Inferior parietal cortex (tissue), 1 donor: ENCODE measurements at regions not wholly inside any gene's neighbourhood (a gene's known extent, or its start where the extent isn't known, plus 50 kb on each side); places are given as distances from the start of the nearest gene placed in this dataset.
"Not testable (repeated sequence)": the region's sequence is repeated elsewhere in the genome, so short reads cannot be mapped to it uniquely, and the experiment has no call there.

ENCODE experiments used
- DNase-seq: peaks from one replicate; pipeline ENCODE4 v3.0.0-alpha.2; 2016; ENCODE audit errors: extremely low spot score

- no peak for DNase-seq
Measured at GRCh38 chr16:17986991-17987390, 349.5 kb downstream of the NPIPA8 start.

GRCh38 chr16:17984810-17985209 is 351.7 kb downstream of the NPIPA8 start:
- no peak for DNase-seq

GRCh38 chr16:17983847-17984639 is 352.5 kb downstream of the NPIPA8 start:
- DNase-seq, result no peak

DNA sequence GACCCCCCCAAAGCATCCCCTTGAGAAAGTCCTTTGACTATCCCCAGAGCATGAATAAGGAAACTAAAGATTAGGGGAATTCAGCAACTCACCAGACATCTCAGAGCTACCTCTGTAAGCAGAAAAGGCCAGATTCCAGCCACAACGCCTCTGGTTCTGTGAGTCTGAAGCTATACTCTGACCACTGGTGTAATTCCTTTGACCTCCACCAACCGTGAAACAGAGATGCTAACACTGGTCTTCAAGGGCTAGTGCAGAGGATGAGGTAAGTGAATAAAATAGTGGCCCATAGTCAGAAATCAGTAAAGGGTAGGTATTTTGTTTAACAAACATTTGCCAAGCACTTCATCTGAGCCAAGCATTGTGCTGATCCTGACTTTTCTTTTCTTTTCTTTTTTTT is 353.4 kb downstream of the NPIPA8 start:
- no peak for DNase-seq

- DNase-seq, result no peak
Measured at GRCh38 chr16:17977260-17977659, 359.3 kb downstream of the NPIPA8 start.

DNA sequence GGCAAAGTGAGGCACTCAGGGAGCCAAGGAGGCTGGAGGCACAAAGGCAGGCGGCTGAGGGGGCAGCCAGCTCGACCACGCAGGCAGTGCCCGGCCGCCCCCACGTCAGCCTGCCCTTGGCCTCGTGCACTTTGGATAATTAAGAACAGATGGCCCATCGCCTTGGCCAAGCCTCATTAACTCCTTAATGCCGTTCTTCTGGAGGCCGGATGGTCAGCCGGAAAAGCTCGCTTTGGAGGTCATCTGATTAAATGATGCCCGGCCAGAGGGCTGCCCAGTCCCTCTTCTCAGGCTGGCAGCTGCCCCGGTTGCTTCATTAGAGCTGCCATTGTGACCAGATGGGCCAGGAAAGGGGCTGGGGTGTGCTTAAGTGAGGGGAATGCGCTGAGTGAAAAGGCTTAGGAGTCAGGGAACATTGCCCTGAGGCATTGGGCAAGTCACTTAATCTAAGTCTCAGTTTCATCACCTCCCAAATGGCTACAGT is 364.0 kb downstream of the NPIPA8 start:
- no peak for DNase-seq

DNA sequence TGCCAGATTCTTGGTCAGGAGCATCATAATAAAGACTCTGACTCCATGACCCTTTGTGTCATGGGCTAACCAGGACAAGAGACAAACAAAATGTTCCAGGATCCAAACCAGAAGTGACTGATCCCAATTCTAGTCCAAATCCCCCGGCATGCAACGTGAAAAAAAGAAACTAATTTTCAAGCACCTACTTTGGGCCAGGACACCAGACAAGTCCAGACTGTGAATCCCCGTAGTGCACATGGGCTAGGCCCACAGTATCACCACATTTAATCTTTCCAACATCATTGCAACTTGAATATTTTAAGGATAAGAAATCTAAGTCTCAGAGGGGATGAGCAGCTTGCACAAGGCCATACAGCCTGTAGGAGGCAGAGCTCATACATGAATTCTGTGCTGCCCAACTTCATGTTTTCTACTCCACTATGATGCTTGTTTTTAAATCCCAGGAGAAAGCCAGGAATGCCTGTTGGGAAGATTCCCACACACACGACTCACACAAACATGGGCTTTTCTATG is 365.7 kb downstream of the NPIPA8 start:
- no peak for DNase-seq

DNA sequence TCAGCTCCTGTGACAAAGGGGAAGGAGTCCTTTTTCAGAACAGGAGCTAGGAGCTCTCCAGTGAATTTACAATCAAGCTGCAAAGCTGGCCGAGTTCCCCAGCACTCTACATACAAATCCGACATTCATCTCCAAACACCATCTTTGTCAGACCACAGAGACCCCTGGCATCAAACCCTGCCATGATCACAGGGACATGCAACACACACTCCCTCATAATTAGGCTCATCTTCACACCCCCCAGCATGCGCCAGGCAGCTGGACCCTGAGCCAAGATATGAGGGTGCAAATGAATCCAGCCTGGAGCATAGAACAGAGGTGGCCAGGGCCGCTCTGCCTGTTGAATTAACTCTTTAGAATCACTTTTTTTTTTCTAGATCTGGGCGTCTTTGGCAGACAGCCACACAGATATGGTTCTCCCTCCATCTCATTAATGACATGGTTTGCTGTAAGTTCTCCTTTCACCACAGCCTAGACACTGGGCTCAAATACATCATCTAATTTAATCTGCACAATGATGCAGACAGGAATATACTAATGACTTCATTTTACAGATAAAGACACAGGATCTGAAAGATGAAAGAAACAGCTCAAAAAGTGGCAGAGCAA is 366.3 kb downstream of the NPIPA8 start:
- no peak for DNase-seq

- DNase-seq, result no peak
Measured at GRCh38 chr16:17965133-17965900, 371.2 kb downstream of the NPIPA8 start.

GRCh38 chr16:17964196-17964595 is 372.3 kb downstream of the NPIPA8 start:
- DNase-seq, result no peak

DNA sequence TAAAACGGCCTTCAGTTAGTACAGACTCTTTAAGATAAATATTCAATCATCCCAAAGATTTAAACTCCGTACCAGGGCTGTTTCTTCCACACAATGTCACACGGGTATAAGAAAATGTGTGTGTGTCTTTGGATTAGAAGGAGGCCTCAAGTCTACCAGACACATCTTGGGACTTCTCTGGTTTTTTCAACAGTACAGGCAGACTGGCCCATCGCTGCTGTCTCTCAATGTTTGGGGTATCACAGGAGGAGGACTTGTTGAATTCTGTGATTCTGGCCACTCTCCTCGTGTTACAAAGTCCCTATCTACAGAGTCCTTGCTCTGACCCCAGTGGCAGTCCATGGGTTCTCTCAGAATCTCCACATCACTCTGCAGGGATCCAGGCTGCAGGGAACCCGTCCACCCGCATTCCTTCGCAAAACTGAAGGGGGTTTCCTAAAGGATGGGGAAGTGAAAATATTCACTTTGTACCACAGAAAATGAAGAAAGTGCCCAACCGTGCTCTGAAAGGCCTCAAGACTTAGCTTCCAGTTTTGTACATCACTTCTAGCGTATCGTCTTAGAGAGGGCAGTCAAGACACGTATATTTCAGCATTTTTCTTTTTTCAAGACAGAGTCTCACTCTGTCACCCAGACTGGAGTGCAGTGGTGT is 373.2 kb downstream of the NPIPA8 start:
- no peak for DNase-seq

DNA sequence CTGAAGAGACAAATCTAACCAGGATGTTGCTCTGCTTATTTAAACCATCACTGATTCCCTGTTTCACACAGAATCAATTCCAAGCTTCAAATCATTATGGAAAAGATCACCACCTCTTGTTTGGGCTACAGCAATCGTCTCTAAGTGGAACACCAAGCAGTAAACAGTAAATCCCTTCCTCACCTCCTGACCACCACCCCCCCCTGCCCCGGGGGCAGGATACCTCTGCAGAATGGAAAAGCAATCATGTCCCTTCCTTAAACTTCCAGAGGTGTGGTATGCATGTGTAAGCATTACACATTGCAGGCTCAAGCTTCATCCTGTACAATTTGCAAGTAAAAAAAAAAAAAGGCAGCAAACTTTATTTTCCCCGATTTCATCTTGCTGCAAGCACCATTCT is 373.8 kb downstream of the NPIPA8 start:
- no peak for DNase-seq

DNA sequence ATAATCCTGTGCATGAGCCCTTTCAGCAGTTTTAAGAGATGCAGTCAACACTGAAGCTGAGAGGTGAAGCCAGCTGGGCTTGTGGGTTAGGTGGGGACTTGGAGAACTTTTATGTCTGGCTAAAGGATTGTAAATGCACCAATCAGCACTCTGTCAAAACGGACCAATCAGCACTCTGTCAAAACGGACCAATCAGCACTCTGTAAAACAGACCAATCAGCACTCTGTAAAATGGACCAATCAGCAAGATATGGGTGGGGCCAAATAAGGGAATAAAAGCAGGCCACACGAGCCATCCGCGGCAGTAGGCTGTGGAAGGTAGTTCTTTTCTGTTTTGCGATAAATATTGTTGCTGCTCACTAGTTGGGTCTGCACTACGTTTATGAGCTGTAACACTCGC is 374.7 kb downstream of the NPIPA8 start:
- DNase-seq, result not testable (repeated sequence)

DNA sequence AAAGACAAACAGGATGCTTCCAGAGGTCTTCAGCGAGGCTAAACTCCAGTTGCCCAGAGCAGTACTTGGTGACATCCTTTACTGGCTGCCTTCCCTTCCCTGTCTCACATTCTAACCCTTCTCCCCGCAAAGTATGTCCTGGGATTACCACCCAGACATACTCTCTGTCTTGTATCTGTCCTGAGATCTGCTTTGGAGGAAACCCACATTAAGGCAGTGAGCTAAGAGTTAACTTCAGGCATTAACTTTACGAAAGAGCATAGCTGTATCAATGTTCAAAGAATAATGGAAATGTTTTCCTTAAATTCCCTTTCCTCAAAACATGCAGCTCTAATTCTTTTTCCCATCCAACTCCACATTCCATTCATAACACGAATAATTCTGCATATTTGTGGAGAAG is 385.2 kb downstream of the NPIPA8 start:
- DNase-seq, result no peak

- DNase-seq, result no peak
Measured at GRCh38 chr16:17949982-17950250, 386.6 kb downstream of the NPIPA8 start.

DNA sequence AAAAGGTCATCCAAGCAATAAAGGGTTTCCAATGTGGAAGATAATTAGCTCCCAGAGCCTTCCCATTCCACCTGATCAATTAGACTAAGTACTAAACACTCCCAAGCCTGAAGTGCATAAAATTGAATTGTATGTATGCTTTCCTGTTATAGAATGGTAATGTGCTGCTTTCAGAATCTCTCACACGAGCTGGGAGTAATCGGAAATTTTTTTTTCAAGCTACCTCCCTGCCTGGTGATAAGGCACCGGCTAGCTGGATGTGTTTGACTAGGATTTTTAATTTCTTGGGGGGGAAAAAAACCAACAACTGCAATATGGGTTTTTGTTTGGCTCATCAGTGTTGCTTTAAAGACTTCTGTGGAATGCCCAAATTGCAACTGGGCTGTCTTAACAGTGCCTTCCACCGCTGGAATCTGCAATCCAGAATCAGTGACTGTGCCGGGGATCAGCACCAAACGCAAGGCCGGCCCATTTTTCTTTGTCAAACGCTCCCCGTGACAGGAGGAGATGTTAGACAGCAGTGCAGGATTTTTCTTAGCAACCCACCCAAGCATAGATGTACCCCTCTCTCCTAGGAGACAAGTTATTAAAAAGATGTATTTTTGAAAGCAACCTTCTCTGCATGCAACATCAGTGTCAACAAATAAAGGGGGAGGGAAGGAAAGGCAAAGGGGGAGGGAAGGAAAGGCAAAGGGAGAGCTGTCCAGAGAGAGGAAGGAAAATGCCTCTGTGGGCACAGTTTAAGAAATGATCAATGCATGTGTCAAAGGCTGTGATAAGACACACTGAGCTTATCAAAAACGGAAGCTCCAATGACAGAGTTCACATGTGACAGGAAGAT is 387.2 kb downstream of the NPIPA8 start:
- no peak for DNase-seq

DNA sequence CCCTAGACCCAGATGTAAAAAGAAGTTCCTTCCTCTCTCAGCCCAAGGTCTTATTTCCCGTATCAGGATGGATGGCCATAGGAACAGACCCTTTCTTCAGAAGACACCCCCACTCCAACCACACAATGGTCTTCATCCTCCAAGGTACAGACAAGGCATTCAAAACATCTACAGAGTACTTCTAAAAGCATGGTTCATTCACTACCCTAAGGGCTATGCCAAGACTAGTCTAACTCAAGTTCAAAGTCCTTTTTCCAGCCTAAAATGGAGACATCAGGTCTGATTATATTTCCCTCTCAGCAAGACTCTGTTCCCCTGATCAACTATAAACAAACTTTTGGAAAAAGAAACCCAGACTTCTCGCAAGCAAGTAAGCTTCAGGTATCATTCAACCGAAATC is 388.9 kb downstream of the NPIPA8 start:
- DNase-seq, result no peak

DNA sequence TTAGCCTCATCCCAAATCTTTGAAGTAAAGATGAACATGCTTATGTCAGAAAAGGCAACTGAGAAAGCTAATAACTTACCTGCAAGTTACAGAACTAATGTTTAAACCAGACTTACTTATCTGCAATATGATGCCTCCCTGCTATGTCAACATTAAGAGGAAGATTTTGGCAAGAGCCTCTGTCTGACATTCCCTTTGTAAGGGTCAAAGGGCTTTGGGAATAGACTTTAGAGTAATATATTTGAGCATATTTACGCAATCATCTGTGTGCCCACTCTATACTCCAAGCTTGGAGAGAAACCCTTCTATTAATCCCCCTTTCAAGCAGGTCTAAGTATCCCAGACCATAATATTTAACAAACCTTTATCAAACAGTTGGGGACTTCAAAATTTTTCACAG is 389.4 kb downstream of the NPIPA8 start:
- DNase-seq, result no peak

DNA sequence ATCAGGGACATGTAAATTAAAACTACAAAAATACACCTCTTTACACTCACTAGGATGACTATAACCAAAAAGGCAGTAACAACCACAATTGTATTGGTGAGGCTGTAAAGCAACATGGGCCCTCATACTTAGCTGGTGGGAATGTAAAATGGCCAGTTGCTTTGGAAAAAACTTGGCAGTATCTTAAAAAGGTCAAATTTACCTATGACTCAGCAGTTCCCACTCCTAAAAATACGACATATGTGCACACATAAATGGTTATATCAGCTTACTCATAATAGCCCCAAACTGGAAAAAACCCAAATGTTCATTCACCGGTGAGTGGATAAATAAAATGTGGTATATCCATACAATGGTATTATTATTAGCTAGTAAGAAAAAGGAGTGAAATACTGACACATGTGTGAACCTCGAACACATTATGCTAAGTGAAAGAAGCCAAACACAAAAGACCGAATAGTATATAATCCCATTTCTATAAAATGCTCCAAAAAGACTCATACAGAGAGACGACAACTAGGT is 391.4 kb downstream of the NPIPA8 start:
- no peak for DNase-seq

- DNase-seq, result no peak
Measured at GRCh38 chr16:17944345-17944744, 392.2 kb downstream of the NPIPA8 start.

DNA sequence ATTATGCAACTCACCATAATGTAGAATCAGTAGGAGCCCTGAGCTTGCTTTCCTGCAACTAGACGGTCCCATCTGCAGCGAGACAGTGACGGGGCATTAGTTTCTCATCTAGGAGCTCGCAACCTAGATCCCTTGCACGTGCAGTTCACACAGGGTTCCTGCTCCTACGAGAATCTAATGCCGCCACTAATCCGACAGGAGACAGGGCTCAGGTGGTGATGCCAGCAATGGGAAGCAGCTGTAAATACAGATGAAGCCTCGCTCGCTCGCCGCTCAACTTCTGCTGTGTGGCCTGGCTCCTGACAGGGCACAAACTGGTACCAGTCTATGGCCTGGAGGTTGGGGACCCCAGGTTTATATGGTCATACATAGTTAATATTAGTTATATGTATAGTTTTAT is 394.5 kb downstream of the NPIPA8 start:
- no peak for DNase-seq
